A172 (cell line): ENCODE measurements at regions not wholly inside any gene's neighbourhood (a gene's known extent, or its start where the extent isn't known, plus 50 kb on each side); places are given as distances from the start of the nearest gene placed in this dataset.
"Not testable (repeated sequence)": the region's sequence is repeated elsewhere in the genome, so short reads cannot be mapped to it uniquely, and the experiment has no call there.

Experiments
- DNase-seq: peaks from one replicate; pipeline ENCODE4 v3.0.0-alpha.2; 2015; ENCODE audit warnings: low spot score

DNA sequence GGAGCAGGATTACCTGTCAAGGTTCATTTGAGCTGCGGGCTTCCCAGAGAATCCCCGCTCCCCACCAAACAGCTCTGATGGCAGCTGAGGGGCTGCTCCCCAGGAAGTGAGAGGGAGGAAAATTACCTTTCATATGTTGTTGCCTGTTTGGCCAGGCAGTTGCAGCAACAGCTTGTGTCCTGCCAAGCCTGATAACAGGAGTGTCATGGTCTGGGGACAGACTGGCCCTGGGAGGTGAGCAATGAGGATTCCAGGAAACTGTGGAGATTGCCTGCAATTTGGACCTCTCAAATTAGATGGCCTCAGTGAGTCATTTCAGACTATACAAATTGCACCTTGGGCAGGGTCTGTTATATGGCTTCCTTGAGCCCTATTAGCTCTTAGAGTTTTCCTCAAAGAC is 189.3 kb downstream of the PTPRU start:
- no peak for DNase-seq

DNA sequence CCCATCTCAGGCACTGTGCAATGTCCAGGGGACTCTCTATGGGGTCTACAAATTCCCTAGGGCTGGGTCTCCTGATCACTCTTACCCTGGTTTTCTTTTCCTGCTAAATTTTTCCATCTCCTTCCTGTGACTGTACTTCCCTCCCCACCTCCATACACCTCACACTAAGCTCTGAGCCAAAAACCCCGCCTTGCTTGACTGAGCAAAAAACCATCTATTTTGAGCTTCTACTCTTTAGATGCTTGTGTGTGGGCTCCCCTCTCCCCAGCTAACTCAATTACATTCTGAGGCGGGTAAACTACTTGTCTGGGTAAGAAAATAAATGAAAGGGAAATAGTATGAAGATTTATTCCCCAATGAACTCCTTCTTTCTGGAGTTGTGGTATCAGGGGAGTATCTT is 187.9 kb downstream of the PTPRU start:
- DNase-seq, result no peak

DNA sequence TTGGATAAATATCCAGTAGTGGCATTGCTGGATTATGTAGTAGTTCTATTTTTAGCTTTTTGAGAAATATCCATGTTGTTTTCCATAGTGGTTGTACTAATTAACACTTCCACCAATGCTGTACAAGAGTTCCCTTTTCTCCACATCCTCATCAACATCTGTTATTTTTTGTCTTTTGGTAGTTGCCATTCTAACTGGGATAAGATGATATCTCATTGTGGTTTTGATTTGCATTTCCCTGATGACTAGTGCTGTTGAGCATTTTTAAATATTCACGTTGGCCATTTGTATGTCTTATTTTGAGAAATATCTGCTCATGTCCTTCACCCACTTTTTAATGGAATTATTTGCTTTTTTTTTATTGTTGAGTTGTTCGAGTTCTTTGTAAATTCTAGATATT is 183.9 kb downstream of the PTPRU start:
- no peak for DNase-seq

DNA sequence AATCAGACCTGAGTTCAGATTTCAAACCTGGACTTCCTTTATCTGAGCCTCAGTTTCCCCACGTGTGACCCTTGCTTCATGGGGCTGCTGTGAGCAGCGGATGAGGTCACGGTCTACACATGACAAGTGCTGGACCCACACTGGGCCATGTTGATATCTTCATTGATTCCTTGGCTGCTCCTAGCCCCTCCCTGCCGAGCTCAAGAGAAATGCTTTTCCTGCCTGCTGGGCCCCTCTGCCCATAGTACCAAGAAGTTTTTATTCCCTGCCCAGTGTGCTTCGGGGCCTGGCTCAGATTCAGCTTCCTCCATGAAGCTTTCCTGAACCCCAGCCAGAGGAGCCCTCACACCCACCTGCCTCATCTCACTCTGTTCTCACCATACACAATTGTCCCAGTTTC is 181.6 kb downstream of the PTPRU start:
- no peak for DNase-seq

DNA sequence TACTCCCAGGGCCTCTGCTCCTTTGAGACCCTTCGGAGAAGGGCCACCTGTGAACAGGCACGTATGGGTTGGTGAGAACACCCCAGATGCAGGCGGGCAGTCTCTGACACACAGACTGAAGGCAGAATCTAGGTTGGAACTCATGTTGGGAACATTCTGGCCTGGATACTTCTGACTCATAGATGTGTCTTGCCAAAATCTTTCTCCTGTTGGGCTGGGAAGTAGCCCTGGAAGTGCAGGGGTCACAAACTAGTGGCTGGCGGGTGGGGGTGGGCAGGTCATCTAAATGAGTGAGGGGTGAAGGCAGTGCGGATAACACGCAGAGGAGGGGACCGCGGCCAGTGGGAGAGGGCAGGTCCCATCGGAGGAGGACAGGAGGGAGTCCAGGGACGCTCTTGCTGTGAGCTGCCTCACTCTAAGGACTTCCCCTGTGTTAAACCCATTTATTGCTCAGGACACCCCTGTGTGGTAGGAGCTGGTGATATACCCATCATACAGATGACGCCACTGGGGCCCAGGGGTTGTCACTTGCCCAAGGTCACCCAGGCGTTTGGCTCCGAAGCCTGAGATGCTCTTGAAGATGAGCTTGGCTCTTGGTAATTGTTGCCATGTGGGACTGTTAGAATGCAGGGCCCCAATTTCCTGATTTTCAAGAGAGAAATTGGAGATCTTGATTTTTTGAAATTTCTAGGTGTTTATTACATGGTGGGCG is 181.0 kb downstream of the PTPRU start:
- no peak for DNase-seq

DNA sequence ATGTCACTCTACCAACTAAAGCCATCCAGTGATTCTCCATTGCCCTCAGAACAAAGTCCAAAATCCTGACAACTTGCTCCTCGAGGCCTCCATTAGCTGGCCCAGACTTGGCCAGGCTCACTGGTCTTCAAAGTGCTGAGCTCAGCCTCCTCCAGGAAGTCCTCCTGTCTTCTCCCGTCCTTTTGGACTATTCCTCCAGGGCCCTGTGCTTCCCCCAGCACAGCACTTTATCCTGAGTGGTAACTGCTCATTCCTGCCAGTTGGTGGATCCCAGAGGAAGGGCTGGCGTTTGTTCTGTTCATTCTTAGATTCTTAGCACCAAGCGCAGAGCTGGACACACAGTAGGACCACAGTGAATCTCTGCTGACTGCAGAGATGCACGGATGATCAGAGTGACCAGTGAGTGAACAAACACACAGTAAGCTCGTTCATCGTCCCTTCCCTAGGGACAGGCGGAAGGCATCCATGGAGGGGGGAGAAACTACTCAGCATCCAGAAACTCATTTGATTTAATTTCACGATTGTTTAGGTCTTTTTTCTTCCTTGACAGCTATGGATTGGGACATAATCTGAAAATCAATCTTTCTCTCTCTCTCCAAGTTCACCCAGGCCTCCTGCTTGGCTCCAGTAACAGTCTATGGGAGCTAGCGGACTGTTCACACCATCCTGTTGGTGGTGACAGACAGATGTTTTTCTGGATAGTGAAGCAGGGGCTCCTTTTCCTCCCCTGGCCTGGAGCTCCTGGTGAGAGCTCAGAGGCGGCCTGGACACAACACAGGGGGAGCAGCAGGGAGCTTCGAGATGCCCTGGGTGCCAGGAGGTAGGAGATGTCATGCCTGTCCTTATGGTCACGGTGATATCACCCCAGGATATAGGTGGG is 180.2 kb downstream of the PTPRU start:
- DNase-seq, result no peak

DNA sequence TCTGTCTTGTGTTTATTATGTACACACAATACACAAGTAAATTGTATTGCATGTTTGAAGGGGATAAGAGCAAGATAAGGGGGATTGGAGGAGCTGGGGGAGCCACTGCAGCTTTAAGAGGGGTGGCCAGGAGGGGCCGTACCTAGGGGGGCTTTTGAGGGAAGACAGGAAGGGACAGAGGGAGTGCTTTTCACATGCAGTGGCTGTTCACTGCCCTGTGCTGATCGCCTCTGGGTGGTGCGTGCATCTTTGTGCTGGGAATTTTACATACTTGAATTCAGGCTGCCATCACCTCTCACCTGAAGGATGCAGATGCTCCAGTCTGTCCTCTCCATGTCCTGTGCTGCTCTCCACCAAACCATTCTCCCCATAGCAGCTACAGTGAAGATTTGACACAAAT is 179.5 kb downstream of the PTPRU start:
- DNase-seq, result no peak

DNA sequence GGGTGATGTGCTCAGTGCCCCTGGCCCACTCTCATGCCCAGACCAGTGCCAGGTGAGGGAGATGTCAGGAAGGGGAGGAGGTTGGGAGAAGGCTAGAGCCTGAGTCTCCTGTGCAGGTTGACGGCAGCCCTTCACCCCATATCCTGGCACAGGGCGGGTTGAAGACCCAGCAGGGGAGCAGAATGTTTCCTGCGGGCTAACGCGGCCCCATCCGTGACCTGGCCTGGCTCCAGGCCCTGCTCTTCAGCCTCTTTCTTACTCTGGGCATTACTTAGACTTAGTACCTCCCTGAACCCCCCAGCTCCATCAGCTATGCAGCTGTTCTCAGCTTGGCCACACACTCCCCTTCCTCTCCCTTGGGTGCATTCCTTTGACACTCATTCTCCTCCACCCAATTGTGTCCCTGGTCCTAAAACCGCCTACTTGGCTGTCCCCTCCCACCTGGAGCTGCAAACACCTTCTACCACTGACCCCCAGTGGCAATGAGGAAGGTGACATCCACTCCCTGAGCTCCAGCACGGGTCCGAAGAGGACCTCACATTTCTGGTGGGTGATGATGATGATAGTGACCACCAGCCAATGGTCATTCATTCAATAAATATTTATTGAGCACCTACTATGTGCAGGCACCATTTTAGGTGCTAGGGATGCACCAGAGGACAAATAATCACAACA is 179.0 kb downstream of the PTPRU start:
- DNase-seq, result peak; percentile 4

DNA sequence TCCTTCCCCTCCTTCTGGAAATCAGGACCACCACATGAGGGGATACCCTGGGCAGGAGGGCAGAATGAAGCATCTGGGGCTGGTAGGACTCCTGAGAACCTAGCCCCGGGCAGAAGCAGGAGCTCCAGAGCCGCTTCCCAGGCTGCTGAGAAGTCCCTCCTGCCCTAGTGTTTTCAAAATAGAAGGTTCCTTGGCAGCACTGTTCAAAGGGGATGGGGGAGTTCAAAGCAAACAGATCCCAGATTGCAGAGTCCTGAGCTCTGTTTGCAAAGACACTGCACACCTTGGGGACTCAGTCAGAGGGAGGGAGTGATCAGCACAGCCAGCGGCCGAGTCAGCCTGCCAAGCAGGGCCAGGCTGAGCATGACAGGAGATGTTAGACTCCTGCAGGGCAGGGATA is 177.8 kb downstream of the PTPRU start:
- no peak for DNase-seq

DNA sequence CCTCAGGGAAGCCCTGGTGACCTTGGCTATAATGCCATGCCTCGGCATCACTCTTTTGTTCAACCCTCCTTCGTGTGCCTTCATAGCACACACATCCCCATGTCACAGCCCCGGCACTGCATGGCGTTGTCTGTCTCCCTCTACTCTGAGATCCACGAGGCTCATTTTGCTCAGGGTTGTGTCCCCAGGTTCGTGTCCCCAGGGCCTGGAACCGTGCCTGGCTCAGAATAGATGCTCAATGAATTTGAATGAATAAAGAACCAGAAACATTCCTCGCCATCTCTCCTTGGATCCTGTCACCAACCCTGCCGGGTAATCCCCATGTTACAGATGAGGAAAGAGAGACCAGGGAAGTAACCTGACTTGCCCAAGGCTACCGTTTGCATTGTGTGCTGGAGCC is 177.3 kb downstream of the PTPRU start:
- no peak for DNase-seq

DNA sequence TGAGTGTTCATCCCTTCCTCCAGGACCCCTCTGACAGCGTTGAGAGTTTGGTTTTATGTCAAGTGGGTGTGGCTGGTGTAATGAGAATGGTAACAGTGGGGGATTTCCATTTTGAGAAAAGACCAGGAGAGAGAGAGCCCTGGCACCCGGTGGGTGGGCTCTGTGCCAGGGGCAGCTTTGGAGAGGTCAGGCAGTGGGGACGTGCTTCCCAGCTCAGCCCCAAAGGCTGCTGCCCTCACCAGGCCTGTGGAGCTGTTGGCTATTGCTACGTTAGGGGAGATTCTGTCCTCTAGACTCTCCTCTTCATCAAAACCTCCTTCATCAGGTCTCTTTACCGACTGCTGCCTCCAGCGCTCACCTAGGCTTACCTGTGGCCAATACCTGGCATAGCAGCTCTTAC is 176.3 kb downstream of the PTPRU start:
- DNase-seq, result no peak

DNA sequence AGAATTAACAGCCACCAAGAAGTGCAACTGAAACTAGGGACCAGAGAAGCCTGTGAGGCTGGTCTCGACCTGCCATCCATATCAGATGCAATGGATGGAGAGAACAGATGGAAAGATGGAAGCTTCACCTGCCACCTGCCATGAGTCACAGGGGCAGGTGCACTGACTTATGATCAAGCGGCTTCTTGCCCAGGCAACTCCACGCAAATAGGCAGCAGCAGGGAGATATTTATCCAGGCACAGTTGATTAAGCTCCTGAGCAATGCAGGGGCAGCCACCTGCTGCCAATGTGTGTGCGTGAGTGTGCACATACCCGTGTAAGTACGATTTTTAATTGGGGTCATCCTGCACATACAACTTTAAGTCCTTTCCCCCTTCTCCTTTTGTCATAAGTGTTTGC is 174.2 kb downstream of the PTPRU start:
- no peak for DNase-seq

DNA sequence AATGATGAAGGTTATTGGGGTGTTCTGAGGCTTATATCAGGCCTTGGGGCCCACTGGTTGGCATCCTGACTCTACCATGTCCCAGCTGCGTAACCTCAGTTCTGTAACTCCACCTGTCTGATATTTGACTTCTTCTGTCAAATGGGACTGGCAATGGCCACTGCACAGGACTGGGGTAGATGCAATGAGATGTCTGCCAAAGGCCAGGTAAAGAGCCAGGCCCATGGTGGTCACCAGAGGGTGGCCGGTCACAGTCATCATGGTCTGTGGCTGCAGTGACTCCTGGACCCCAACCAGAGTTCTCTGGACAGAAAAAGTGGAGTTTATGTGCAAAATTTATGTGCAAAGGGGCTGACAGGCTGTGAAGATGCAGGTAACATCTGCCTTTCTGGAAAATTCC is 173.3 kb downstream of the PTPRU start:
- DNase-seq, result no peak

DNA sequence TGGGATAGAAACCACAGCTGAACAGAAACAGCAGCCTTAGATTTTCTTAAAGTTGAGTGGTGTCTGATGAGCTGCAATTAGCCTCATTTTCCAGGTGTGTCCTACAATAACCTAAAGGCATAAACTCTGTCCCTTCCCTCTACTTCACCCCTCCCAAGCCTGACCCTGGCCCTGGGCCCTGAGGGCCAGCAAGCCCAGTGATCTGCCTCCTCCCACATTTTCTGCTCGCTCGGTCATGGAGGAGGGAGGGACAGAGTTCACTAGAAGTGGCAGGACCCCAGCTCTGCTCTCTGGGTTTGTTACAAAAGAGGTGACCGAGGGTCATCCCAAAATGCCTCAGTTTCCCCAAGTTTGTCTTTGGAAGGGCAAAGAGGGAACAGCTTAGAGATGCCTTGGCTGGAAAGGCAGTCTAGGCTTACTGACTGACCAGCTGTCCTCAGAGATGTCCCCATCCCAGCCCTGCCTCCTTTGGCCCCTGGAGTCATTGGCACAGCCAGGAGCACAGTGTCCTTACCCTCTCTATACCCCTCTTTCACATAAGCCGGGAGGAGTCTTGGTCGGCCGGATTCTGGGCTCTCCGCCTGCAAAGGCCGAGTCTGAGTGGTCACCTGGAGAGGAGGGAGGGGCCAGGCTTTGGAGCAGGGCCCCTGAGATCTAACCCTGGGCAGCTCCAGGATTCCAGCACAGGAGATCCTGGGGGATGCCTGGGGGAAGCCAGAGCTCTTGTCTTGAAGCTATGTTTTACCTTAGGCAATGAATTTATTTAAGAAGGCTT is 172.7 kb downstream of the PTPRU start:
- no peak for DNase-seq

DNA sequence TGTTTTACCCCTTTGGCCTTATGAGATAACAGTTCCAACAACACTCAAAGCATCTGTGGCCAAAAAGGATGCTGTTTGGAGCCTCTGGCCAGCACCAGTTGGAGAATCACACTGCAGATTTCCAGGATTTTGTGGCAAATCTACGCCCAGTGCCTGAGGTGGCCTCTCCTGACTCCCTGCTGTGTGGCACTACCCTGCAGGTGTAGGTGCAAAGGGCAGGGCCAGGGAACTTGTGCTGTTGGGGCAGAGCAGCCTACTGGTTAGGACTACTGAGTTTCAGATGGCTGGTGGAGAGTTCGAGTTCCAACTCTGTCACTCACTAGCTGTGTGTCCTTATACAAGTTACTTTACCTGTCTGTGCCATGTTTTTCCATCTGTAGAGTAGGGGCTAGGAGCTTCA is 170.5 kb downstream of the PTPRU start:
- DNase-seq, result no peak

DNA sequence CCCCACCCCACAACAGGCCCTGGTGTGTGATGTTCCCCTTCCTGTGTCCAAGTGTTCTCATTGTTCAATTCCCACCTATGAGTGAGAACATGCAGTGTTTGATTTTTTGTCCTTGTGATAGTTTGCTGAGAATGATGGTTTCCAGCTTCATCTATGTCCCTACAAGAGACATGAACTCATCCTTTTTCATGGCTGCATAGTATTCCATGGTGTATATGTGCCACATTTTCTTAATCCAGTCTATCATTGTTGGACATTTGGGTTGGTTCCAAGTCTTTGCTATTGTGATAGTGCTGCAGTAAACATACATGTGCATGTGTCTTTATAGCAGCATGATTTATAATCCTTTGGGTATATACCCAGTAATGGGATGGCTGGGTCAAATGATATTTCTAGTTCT is 163.9 kb downstream of the PTPRU start:
- not testable (repeated sequence) for DNase-seq

DNA sequence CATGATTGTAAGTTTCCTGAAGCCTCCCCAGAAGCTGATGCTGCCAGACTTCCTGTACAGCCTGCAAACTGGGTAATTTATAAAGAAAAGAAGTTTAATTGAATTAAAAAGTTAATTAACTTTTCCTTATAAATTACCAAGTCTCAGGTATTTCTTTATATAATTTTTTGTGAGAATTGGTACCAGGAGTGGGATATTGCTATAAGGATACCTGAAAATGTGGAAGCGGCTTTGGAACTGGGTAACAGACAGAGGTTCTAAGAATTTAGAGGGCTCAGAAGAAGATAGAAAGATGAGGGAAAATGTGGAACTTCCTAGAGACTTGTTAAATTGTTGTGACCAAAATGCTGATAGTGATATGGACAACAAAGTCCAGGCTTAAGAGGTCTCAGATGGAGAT is 163.1 kb downstream of the PTPRU start:
- DNase-seq, result no peak

DNA sequence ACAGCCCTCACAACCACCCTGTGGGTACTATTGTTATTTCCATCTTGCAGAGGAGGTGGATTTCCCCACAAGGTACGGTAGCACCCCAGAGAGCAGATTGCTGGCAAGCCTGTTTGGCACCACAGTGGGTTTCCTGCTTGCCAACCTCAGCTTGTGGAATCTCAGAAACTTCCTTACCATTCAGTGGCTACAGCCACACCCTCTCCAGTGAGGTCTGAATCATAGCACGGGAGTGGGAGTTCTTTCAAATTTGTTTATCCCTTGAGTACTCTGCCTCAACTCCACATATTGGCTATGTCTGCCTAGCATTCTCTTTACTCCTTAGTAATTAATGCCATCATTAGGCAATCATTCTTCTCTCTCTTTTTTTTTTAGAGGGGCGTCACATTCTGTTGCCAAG is 162.1 kb downstream of the PTPRU start:
- peak; percentile 58 for DNase-seq

DNA sequence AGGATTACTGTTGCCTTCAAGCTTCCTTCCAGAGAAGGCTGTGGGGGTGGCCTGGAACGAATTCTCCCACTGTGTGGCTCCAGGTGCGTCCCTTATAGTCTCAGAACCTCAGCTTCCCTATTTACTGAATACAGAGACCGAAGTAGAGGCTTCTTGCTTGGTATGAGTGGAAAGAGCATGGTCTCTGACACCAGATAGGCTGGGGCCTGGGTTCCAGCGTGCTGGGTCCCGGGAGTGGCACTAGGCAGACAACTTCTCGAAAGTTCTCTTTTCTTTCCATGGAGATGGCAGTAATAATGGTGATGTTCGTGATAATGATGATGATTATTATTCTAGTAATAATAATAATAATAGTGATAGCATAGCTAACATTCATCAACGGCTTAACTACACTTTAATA is 161.7 kb downstream of the PTPRU start:
- no peak for DNase-seq

DNA sequence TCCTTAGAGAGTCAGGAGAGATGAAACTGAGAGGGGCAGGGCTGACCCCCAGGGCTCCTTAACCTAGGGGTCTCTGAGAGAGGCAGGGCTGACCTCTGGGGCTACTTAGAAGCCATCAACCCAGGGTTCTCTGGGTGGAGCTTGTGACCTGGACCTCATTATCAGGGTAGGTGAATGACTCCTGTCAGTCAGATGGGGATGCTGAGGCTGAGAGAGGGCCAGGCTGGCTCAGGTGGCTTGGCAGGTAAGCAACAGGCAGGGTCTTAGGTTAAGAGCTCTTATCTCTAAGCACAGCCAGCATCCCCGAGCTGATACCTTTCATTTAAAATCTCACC is 160.9 kb downstream of the PTPRU start:
- no peak for DNase-seq

DNA sequence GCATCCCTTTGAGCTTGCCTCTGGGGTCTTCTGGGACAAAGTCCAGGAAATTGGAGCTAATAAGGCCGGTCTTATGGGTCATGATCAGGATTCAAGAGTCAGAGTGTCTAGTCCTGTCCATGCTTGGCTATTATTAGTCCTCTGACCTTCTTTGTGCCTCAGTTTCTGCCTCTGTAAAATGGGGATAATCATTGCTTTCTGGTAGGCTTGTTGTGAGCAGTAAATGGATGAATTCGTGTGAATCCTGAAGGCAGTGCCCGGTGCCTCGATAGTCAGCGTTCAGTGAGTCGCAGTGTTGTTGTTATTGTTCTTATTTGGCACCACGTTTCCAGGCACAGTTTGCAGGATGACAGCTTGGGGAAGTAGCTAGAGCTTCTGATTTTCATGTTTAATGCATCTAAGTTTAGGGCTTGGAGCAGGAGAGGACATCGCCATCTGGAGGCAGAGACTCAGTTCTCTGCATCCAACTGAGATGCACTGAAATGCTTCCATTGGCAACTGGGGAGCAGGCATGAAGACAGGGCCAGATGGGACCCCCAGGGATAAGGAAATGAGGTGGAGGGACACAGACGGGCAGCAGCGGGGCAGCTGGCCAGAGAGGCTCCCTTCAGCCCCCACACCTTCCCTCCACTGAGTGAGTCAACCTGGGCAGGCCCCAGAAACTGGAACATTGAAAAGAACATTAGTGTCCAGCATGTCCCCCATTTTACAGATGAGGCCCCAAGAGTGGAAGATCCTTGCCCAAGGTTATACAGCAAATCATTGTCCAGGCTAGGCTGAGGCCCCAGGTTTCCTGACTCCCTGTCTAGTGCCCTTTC is 160.3 kb downstream of the PTPRU start:
- no peak for DNase-seq
